Esophagus squamous epithelium (tissue), 5 donors: ENCODE measurements at regions not wholly inside any gene's neighbourhood (a gene's known extent, or its start where the extent isn't known, plus 50 kb on each side); places are given as distances from the start of the nearest gene placed in this dataset.

Experiments used
- DNase-seq: peaks from one replicate; lab custom pipeline; 2025; lab: John Stamatoyannopoulos, UW
- H3K27ac ChIP-seq, 4 donors: fragments of 200-600 bp; sonication (generic); one replicate each; pipeline ENCODE4 v1.5.1; 2016 to 2019; ENCODE audit warnings: mild to moderate bottlenecking in 1 of 4
- H3K27me3 ChIP-seq, 4 donors: fragments of 200-600 bp; sonication (generic); 1 replicate in 3 of 4; 2 replicates in 1 of 4; pipeline versions ENCODE4 v1.5.1 to v1.6.0; 2017 to 2021; ENCODE audit warnings: antibody characterized with exemption in 1 of 4
- H3K36me3 ChIP-seq, 3 donors: fragments of 200-600 bp; sonication (generic); one replicate each; pipeline ENCODE4 v1.5.1; 2016 to 2019
- H3K4me1 ChIP-seq, 3 donors: fragments of 200-600 bp; sonication (generic); one replicate each; pipeline ENCODE4 v1.5.1; 2017 to 2019
- H3K4me3 ChIP-seq, 4 donors: fragments of 200-600 bp; sonication (generic); 1 replicate in 3 of 4; 2 replicates in 1 of 4; pipeline ENCODE4 v1.5.1; 2016 to 2019; ENCODE audit warnings: mild to moderate bottlenecking in 2 of 4, moderate library complexity in 1 of 4
- H3K9me3 ChIP-seq, 3 donors: fragments of 200-600 bp; sonication (generic); one replicate each; pipeline ENCODE4 v1.5.1; 2016 to 2019
- POLR2A ChIP-seq, 4 donors: fragments of 450-650 bp; IDR thresholded peaks; one replicate each; pipeline ENCODE4 v1.6.1; 2017; ENCODE audit warnings: antibody characterized with exemption in 4 of 4, mild to moderate bottlenecking in 4 of 4, moderate library complexity in 3 of 4
- WGBS, 2 donors: methylation state at CpG; one replicate each; pipeline ENCODE4 v1.1.5; 2018; 5-methylcytosine and 5-hydroxymethylcytosine counted together
- intact Hi-C: fragments of 100-400 bp; cut with DNase I; formaldehyde crosslinking; loops from one replicate; pipeline ENCODE4 v1.15.0; 2022
- TF ChIP-seq, protein P1 (sequence below), 6 experiments: fragments of 450-650 bp in 4 of 6; fragments of 200-600 bp in 2 of 6; sonication (generic) in 2 of 6; IDR thresholded peaks; one replicate each; pipeline ENCODE4 v1.5.1; 2016 to 2019; ENCODE audit warnings: antibody characterized with exemption in 6 of 6, mild to moderate bottlenecking in 4 of 6, moderate library complexity in 4 of 6
- donor health status: DM: yes; HTN: yes; CAD: no.

GRCh38 chr6:156533872-156534524 is 243.2 kb upstream of the ARID1B start:
- no peak for DNase-seq
- no peaks in the 10 kb centered on the region for H3K9me3 ChIP-seq
- H3K36me3 ChIP-seq: no peaks in the 10 kb centered on the region
- intact Hi-C loops: no loop called here
- no peak for TF ChIP-seq POLR2A (IDR thresholded peaks at IDR 0.05)
- TF ChIP-seq, protein P1, sequence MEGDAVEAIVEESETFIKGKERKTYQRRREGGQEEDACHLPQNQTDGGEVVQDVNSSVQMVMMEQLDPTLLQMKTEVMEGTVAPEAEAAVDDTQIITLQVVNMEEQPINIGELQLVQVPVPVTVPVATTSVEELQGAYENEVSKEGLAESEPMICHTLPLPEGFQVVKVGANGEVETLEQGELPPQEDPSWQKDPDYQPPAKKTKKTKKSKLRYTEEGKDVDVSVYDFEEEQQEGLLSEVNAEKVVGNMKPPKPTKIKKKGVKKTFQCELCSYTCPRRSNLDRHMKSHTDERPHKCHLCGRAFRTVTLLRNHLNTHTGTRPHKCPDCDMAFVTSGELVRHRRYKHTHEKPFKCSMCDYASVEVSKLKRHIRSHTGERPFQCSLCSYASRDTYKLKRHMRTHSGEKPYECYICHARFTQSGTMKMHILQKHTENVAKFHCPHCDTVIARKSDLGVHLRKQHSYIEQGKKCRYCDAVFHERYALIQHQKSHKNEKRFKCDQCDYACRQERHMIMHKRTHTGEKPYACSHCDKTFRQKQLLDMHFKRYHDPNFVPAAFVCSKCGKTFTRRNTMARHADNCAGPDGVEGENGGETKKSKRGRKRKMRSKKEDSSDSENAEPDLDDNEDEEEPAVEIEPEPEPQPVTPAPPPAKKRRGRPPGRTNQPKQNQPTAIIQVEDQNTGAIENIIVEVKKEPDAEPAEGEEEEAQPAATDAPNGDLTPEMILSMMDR (IDR thresholded peaks at IDR 0.05): no peak
- H3K4me1 ChIP-seq: no peaks in the 10 kb centered on the region
- no peak overlapping the region for H3K27ac ChIP-seq
- 70 to 73% methylated on average over 4 of the region's 4 CpGs for WGBS, 2 donors
- no peak overlapping the region for H3K4me3 ChIP-seq
- H3K27me3 ChIP-seq: no peaks in the 10 kb centered on the region

DNA sequence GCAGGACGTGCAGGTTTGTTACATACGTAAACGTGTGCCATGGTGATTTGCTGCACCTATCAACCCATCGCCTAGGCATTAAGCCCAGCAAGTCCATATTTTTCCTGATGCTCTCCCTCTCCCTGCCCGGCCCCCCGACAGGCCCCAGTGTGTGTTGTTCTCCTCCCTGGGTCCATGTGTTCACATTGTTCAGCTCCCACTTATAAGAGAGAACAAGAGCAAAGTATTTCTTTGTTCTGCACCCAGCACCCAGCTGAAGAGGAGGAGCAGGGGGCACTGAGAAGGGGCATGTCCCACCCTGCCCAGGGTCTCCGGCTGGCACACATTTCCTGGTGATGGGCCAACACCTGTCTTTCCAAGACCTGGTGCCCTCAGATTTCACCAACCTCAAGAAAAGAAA is 251.1 kb upstream of the ARID1B start:
- Histone ChIP-seq H3K27me3 (no peaks in the 10 kb centered on the region), H3K4me3 (no peak overlapping the region), H3K36me3 (no peaks in the 10 kb centered on the region), H3K27ac (no peak overlapping the region), H3K4me1 (no peaks in the 10 kb centered on the region), H3K9me3 (no peaks in the 10 kb centered on the region)
- intact Hi-C loops: no loop called here
- TF ChIP-seq POLR2A (IDR thresholded peaks at IDR 0.05): no peak
- TF ChIP-seq, protein P1 (IDR thresholded peaks at IDR 0.05): no peak
- WGBS, 2 donors: 78 to 91% methylated on average over 4 to 7 of the region's 7 CpGs
- DNase-seq: no peak

- no peaks in the 10 kb centered on the region for H3K27me3 ChIP-seq
- intact Hi-C loops: no loop called here
- WGBS, 2 donors: 77 to 82% methylated on average over 6 of the region's 6 CpGs
- no peak for DNase-seq
- no peaks in the 10 kb centered on the region for H3K4me1 ChIP-seq
- H3K27ac ChIP-seq: no peak overlapping the region
- TF ChIP-seq POLR2A (IDR thresholded peaks at IDR 0.05): no peak
- TF ChIP-seq, protein P1 (IDR thresholded peaks at IDR 0.05): no peak
- no peaks in the 10 kb centered on the region for H3K9me3 ChIP-seq
- H3K36me3 ChIP-seq: no peaks in the 10 kb centered on the region
- no peak overlapping the region for H3K4me3 ChIP-seq
Observed at GRCh38 chr6:156525541-156525940, 251.6 kb upstream of the ARID1B start.

- 67 to 100% methylated on average over 2 of the region's 2 CpGs for WGBS, 2 donors
- no peak overlapping the region for H3K4me3 ChIP-seq
Observed at GRCh38 chr6:156519940-156520339, 257.2 kb upstream of the ARID1B start.

DNA sequence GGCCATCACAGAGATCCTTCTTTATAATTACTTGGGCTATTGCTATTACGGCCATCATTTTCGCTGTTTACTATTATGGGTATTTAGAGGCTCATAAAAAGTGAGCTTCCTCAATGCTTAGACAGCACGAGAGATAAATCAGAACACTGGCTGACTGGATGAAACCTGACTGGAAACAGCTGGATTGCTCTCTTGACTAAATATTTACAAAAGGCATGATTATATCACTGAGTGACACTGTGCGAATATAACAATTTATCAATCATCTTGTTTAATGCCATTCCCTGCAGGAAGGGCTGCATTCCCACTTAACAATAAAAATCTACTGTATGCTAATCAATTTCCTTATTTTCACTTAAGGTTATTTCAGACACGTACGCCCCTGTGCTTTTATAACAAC is 260.1 kb upstream of the ARID1B start:
- Histone ChIP-seq H3K27ac (no peak overlapping the region), H3K4me1 (no peaks in the 10 kb centered on the region), H3K9me3 (no peaks in the 10 kb centered on the region), H3K36me3 (no peaks in the 10 kb centered on the region), H3K4me3 (no peak overlapping the region), H3K27me3 (no peaks in the 10 kb centered on the region)
- WGBS, 2 donors: 69 to 80% methylated on average over 6 of the region's 6 CpGs
- intact Hi-C loops: no loop called here
- DNase-seq: no peak
- TF ChIP-seq POLR2A (IDR thresholded peaks at IDR 0.05): no peak
- TF ChIP-seq, protein P1 (IDR thresholded peaks at IDR 0.05): no peak

More at GRCh38 chr6:156519940-156520339, 257.2 kb upstream of the ARID1B start:
- Histone ChIP-seq H3K27me3 (no peaks in the 10 kb centered on the region), H3K36me3 (no peaks in the 10 kb centered on the region), H3K9me3 (no peaks in the 10 kb centered on the region), H3K27ac (no peak overlapping the region), H3K4me1 (no peaks in the 10 kb centered on the region)
- intact Hi-C loops: no loop called here
- TF ChIP-seq, protein P1 (IDR thresholded peaks at IDR 0.05): no peak
- no peak for TF ChIP-seq POLR2A (IDR thresholded peaks at IDR 0.05)
- DNase-seq: no peak
